ENCODE measurements at regions not wholly inside any gene's neighbourhood (a gene's known extent, or its start where the extent isn't known, plus 50 kb on each side); places are given as distances from the start of the nearest gene placed in this dataset.

GRCh38 chr12:93180566-93180965, 197.2 kb upstream of the NUDT4 start:
- no peak for TF ChIP-seq POLR2AphosphoS5 (IDR thresholded peaks at IDR 0.05)
- no peak for TF ChIP-seq CTCF (IDR thresholded peaks at IDR 0.05)

Data from esophagus muscularis mucosa (tissue), 3 donors.